Keratinocyte (primary cell): ENCODE measurements at regions not wholly inside any gene's neighbourhood (a gene's known extent, or its start where the extent isn't known, plus 50 kb on each side); places are given as distances from the start of the nearest gene placed in this dataset.

Source experiments
- DNase-seq: peaks from one replicate; pipeline ENCODE4 v3.0.0-alpha.2; 2011; ENCODE audit warnings: low read depth, missing footprints, low spot score
- FAIRE-seq: peaks from 2 replicates; lab custom pipeline; 2011; peaks lifted over from hg19 to GRCh38; lab: Jason Lieb, UNC
- H2AFZ ChIP-seq: 2 replicates; pipeline ENCODE4 v1.6.0; 2012; ENCODE audit warnings: low read length, control low read depth, inconsistent platforms; ENCODE audit not compliant: control insufficient read depth
- H3K27ac ChIP-seq: 2 replicates; pipeline ENCODE4 v1.5.1; 2011; ENCODE audit warnings: low read length; ENCODE audit not compliant: control insufficient read depth, insufficient read depth
- H3K27me3 ChIP-seq: 3 replicates; pipeline ENCODE4 v1.6.0; 2011; ENCODE audit warnings: low read length; ENCODE audit not compliant: control insufficient read depth, insufficient read depth; ENCODE audit errors: extremely low read depth
- H3K36me3 ChIP-seq, 2 experiments: 2 replicates in 1 of 2; 3 replicates in 1 of 2; pipeline ENCODE4 v1.5.1; 2011; ENCODE audit warnings: low read length in 2 of 2, mild to moderate bottlenecking in 1 of 2; ENCODE audit not compliant: control insufficient read depth in 2 of 2, insufficient read depth in 2 of 2; ENCODE audit errors: extremely low read depth in 1 of 2
- H3K4me1 ChIP-seq: 3 replicates; pipeline ENCODE4 v1.5.1; 2011; ENCODE audit warnings: low read length; ENCODE audit not compliant: control insufficient read depth, insufficient read depth; ENCODE audit errors: extremely low read depth
- H3K4me2 ChIP-seq: 3 replicates; pipeline ENCODE4 v1.6.0; 2011; ENCODE audit warnings: low read depth, low read length; ENCODE audit not compliant: control insufficient read depth, insufficient read depth; ENCODE audit errors: extremely low read depth
- H3K4me3 ChIP-seq, 3 experiments: fragments of 200-600 bp in 1 of 3; sonication (generic) in 1 of 3; 2 replicates in 2 of 3; 3 replicates in 1 of 3; pipeline ENCODE4 v1.5.1; 2011 to 2016; ENCODE audit warnings: low read length in 3 of 3, mild to moderate bottlenecking in 3 of 3, control low read depth in 2 of 3, inconsistent platforms in 1 of 3, low read depth in 1 of 3, mixed read lengths in 1 of 3, mixed run types in 1 of 3, moderate library complexity in 1 of 3; ENCODE audit not compliant: control insufficient read depth in 2 of 3, insufficient read depth in 2 of 3; ENCODE audit errors: extremely low read depth in 1 of 3
- H3K79me2 ChIP-seq: 2 replicates; pipeline ENCODE4 v1.6.0; 2012; ENCODE audit warnings: low read length; ENCODE audit not compliant: control insufficient read depth, insufficient read depth
- H3K9ac ChIP-seq: 3 replicates; pipeline ENCODE4 v1.6.0; 2011; ENCODE audit warnings: low read length; ENCODE audit not compliant: control insufficient read depth, insufficient read depth; ENCODE audit errors: extremely low read depth
- H3K9me1 ChIP-seq: 3 replicates; pipeline ENCODE4 v1.6.0; 2011; ENCODE audit warnings: low read length; ENCODE audit not compliant: control insufficient read depth, insufficient read depth; ENCODE audit errors: extremely low read depth
- H3K9me3 ChIP-seq: 2 replicates; pipeline ENCODE4 v1.5.1; 2012; ENCODE audit warnings: low read depth, low read length; ENCODE audit not compliant: control insufficient read depth
- H4K20me1 ChIP-seq: 3 replicates; pipeline ENCODE4 v1.6.0; 2011; ENCODE audit warnings: low read length; ENCODE audit not compliant: control insufficient read depth, insufficient read depth; ENCODE audit errors: extremely low read depth
- EZH2 ChIP-seq: IDR thresholded peaks from one replicate; pipeline ENCODE4 v1.6.1; 2012; ENCODE audit warnings: inconsistent platforms, mild to moderate bottlenecking, low read length, moderate library complexity
- dilution Hi-C: fragments of 300-500 bp; cut with MboI; formaldehyde crosslinking; loops from one replicate; pipeline ENCODE4 v1.7.0; 2020; ENCODE audit warnings: low sequenced_read_pairs; ENCODE audit not compliant: extremely low pct_ligation_motif_present
- TF ChIP-seq, protein P1 (sequence below), 3 experiments: IDR thresholded peaks in 1 of 3; conservative IDR thresholded peaks in 1 of 3; optimal IDR thresholded peaks in 1 of 3; 2 replicates in 2 of 3; 3 replicates in 1 of 3; pipeline versions ENCODE3 to v1.5.1; 2011; ENCODE audit warnings: low read length in 3 of 3, mild to moderate bottlenecking in 3 of 3, moderate library complexity in 2 of 3, control low read depth in 1 of 3, inconsistent platforms in 1 of 3; ENCODE audit not compliant: insufficient read depth in 2 of 3; ENCODE audit errors: extremely low read depth in 1 of 3

DNA sequence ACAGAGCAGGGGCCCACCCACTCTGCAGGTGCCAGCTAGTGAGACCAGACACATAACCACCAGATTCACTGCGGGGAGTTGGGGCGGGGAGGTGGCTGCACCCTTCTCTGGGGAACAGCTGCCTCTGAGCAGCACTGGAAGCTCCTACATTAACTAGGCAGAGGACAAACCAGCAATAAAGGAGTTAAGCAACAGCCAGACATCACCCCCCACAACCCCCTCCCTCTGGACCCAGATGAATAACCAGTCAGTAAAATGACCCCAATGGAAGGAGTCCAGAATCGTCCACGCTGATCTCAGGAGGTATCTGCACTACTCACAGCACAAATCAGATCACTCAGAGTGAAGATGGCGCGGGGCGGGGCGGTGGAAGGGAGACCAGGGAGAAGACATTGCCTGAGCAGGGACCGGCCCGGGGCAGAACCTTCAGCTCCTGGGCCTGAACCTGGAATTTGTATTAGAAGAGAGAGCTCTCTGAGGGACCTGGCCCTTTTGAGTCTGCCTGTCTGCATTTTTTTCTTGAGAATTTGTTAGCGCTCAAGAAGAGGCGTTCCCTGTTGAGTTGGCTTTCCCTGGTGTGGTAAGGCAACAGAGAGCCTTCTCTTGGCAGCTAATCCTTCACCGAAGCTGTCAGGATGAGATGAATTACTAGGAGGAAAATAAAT lies 125.5 kb upstream of the NCAM1 start:
- no peak for FAIRE-seq
- Histone ChIP-seq H3K4me1 (no peaks in the 10 kb centered on the region), H3K79me2 (no peaks in the 10 kb centered on the region), H3K36me3 (no peaks in the 10 kb centered on the region), H3K9ac (no peak overlapping the region), H3K27ac (no peak overlapping the region), H3K27me3 (peaks cover 4% of the 10 kb centered on the region), H3K4me2 (no peak overlapping the region), H3K9me3 (no peaks in the 10 kb centered on the region), H2AFZ (no peak overlapping the region), H4K20me1 (no peaks in the 10 kb centered on the region), H3K4me3 (no peak overlapping the region), H3K9me1 (no peaks in the 10 kb centered on the region)
- dilution Hi-C loops = no loop called here
- TF ChIP-seq, protein P1, sequence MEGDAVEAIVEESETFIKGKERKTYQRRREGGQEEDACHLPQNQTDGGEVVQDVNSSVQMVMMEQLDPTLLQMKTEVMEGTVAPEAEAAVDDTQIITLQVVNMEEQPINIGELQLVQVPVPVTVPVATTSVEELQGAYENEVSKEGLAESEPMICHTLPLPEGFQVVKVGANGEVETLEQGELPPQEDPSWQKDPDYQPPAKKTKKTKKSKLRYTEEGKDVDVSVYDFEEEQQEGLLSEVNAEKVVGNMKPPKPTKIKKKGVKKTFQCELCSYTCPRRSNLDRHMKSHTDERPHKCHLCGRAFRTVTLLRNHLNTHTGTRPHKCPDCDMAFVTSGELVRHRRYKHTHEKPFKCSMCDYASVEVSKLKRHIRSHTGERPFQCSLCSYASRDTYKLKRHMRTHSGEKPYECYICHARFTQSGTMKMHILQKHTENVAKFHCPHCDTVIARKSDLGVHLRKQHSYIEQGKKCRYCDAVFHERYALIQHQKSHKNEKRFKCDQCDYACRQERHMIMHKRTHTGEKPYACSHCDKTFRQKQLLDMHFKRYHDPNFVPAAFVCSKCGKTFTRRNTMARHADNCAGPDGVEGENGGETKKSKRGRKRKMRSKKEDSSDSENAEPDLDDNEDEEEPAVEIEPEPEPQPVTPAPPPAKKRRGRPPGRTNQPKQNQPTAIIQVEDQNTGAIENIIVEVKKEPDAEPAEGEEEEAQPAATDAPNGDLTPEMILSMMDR (optimal IDR thresholded peaks at IDR 0.05 in 1 of 3, IDR thresholded peaks at IDR 0.05 in 1 of 3, conservative IDR thresholded peaks at IDR 0.05 in 1 of 3; ENCODE audit: extremely low read depth in 1 of 3, insufficient read depth in 2 of 3, low read length in 3 of 3) = no peak
- TF ChIP-seq EZH2 = no peak
- DNase-seq = no peak

DNA sequence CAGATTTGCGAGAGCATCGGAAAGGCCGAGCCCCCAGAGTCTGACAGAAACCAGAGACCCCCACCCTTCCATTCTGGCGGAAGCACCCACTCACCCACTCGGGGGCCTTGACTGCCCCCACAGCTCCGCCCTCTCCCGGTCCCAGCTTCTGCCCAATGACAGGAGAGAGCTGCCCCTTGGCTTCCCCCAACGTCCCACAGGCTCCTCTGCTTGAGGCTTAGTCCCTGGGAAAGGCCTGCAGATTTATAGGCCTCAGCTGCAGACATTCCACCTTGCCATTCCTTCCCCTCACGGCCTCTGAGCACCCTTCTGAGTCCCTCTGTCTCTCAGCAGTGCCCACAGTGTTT lies 125.0 kb upstream of the NCAM1 start:
- H3K36me3 ChIP-seq = no peaks in the 10 kb centered on the region
- dilution Hi-C loops = no loop called here
- FAIRE-seq = no peak
- H3K27ac ChIP-seq = no peak overlapping the region
- H3K4me3 ChIP-seq = no peak overlapping the region
- H3K4me1 ChIP-seq = no peaks in the 10 kb centered on the region
- H3K27me3 ChIP-seq = peaks cover 4% of the 10 kb centered on the region
- no peak for DNase-seq
- H2AFZ ChIP-seq = no peak overlapping the region
- no peaks in the 10 kb centered on the region for H4K20me1 ChIP-seq
- H3K9me1 ChIP-seq = no peaks in the 10 kb centered on the region
- H3K9ac ChIP-seq = no peak overlapping the region
- H3K4me2 ChIP-seq = no peak overlapping the region
- TF ChIP-seq, protein P1 (optimal IDR thresholded peaks at IDR 0.05 in 1 of 3, IDR thresholded peaks at IDR 0.05 in 1 of 3, conservative IDR thresholded peaks at IDR 0.05 in 1 of 3; ENCODE audit: extremely low read depth in 1 of 3, insufficient read depth in 2 of 3, low read length in 3 of 3) = no peak
- no peak for TF ChIP-seq EZH2
- H3K9me3 ChIP-seq = no peaks in the 10 kb centered on the region
- H3K79me2 ChIP-seq = no peaks in the 10 kb centered on the region
